ENCODE measurements at regions not wholly inside any gene's neighbourhood (a gene's known extent, or its start where the extent isn't known, plus 50 kb on each side); places are given as distances from the start of the nearest gene placed in this dataset.

DNA sequence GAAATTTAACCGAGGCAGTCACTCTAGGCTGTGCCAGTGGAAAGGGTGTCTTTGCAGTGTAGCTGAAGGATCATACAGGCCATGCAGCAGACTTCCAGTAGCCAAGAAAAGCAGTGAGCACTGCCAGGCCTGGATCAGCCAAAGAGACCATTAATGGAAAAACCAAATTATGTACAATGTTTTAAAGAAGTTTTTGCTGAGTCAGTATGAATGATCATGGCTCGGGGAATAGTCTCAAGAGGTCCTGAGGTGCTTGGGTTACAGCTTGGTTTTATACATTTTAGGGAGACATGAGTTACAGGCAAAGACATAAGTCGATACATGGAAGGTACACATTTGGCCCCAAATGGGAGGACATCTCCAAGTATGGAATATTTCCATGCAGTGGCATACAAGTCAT, 141.3 kb downstream of the YTHDC2 start:
- H2AFZ ChIP-seq (replicated peaks; ENCODE audit: low read length, poor library complexity) = no peak overlapping the region
- H3K56ac ChIP-seq (ENCODE audit: extremely low read depth, insufficient read depth, low read length) = no peak overlapping the region
- no peak overlapping the region for H2AK5ac ChIP-seq (ENCODE audit: low read depth, low read length)
- H3K9ac ChIP-seq (ENCODE audit: low read depth, low read length) = no peak overlapping the region
- no TSS peak for BruUV-seq (replicated peaks)
- ATAC-seq (ENCODE audit: low read depth) (no peak), DNase-seq (no peak)
- H3K4me3 ChIP-seq (ENCODE audit: insufficient read depth, low read depth, low read length) = no peak overlapping the region
- ChIA-PET CTCF (no interaction called here), POLR2A (ENCODE audit: unreplicated experiment) (no interaction called here)
- no peak overlapping the region for H3K27ac ChIP-seq (ENCODE audit: insufficient read depth, low read length)
- TF ChIP-seq MAFK (IDR thresholded peaks at IDR 0.05; ENCODE audit: low read depth, low read length) (peak; percentile 86), POLR2A (IDR thresholded peaks at IDR 0.05; ENCODE audit: low read depth, low read length) (no peak)
- H3K9me3 ChIP-seq (ENCODE audit: control insufficient read depth, insufficient read depth, low read length) = no peaks in the 10 kb centered on the region
- H4K5ac ChIP-seq (ENCODE audit: low read depth, low read length) = no peak overlapping the region
- 0% methylated on average over 1 of the region's 3 CpGs; no CpG with 5 or more reads in 1 of the 2 experiments for WGBS, 2 experiments (ENCODE audit: extremely low coverage in 2 of 2, insufficient read length in 1 of 2)
- H2BK15ac ChIP-seq (ENCODE audit: low read depth, low read length) = no peak overlapping the region
- H4K20me1 ChIP-seq (ENCODE audit: insufficient read depth, low read length) = no peaks in the 10 kb centered on the region
- no peaks in the 10 kb centered on the region for H3K36me3 ChIP-seq (ENCODE audit: control insufficient read depth, insufficient read depth, low read length)
- intact Hi-C loops (cut with micrococcal nuclease) (no loop called here), dilution Hi-C loops (cut with HindIII; ENCODE audit: low sequenced_read_pairs, unreplicated experiment) (no loop called here), in situ Hi-C loops (cut with MboI; ENCODE audit: low sequenced_read_pairs) (no loop called here)
- no peak overlapping the region for H2BK20ac ChIP-seq (ENCODE audit: low read depth, low read length)
- no peak overlapping the region for H2BK120ac ChIP-seq (ENCODE audit: low read depth, low read length)
- no peaks in the 10 kb centered on the region for H3K79me1 ChIP-seq (ENCODE audit: low read depth in 1 of 2, low read length in 2 of 2)
- no peaks in the 10 kb centered on the region for H3K4me1 ChIP-seq (ENCODE audit: control insufficient read depth, insufficient read depth, low read length)
- no peak overlapping the region for H3K18ac ChIP-seq (ENCODE audit: low read depth, low read length)
- no peak overlapping the region for H3K14ac ChIP-seq (replicated peaks; ENCODE audit: low read depth, low read length)
- no peaks in the 10 kb centered on the region for H3K9me1 ChIP-seq (ENCODE audit: insufficient read depth, low read length)
- H2BK5ac ChIP-seq (ENCODE audit: low read depth, low read length, poor library complexity, severe bottlenecking) = no peak overlapping the region
- H3K4me2 ChIP-seq (ENCODE audit: low read depth, low read length) = no peak overlapping the region
- no peak overlapping the region for H3K4ac ChIP-seq (ENCODE audit: low read depth, low read length)
- no peak overlapping the region for H3K23ac ChIP-seq (ENCODE audit: low read depth, low read length)
- no peak overlapping the region for H4K8ac ChIP-seq (ENCODE audit: low read depth in 2 of 2, low read length in 2 of 2)
- H4K91ac ChIP-seq (ENCODE audit: insufficient read depth, low read depth, low read length) = no peak overlapping the region
- no peak overlapping the region for H2AK9ac ChIP-seq (replicated peaks; ENCODE audit: low read depth, low read length, poor library complexity)
- H3K27me3 ChIP-seq (ENCODE audit: control insufficient read depth, insufficient read depth, low read length) = no peaks in the 10 kb centered on the region; the same call in 1 of the 2 replicates
